ENCODE measurements at regions not wholly inside any gene's neighbourhood (a gene's known extent, or its start where the extent isn't known, plus 50 kb on each side); places are given as distances from the start of the nearest gene placed in this dataset.

DNA sequence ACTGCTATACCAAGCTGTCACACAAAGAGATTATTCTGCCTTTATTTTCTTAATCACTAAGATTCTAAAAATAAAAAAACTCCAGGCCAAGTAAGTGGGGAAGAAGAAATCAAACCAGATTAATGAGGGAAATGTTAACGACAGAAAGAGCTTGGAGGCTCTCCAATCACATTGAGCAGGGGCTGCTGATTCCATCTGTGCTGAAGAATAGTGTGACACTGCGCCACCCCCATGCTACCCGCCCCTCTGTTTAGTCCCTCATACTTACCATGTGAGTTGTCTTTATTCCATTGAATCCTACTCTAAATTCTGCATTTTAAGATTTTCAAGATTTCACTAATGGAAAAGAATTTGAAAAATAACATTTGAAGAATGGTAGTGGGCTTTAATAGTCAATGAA, 998.0 kb upstream of the CDH2 start:
- POLR2A ChIA-PET (ENCODE audit: partially characterized antibody): no interaction called here
- Histone ChIP-seq H3K14ac (ENCODE audit: insufficient read length) (no peak overlapping the region), H3K79me1 (ENCODE audit: low read depth, low read length) (no peaks in the 10 kb centered on the region), H3K27me3 (replicated peaks in 1 of 4; ENCODE audit: control insufficient read depth in 3 of 4, extremely low read depth in 1 of 4, insufficient read depth in 3 of 4, low read length in 3 of 4) (no peaks in the 10 kb centered on the region), H2BK5ac (ENCODE audit: low read depth, low read length) (no peak overlapping the region), H3K79me2 (ENCODE audit: control insufficient read depth in 1 of 2, insufficient read depth in 2 of 2, low read length in 2 of 2) (no peaks in the 10 kb centered on the region), H3K4me2 (ENCODE audit: insufficient read depth in 1 of 2, low read depth in 2 of 2, low read length in 2 of 2) (no peak overlapping the region), H2AFZ (ENCODE audit: low read length) (no peak overlapping the region), H3K4me3 (ENCODE audit: extremely low read depth in 1 of 4, insufficient read depth in 2 of 4, low read depth in 3 of 4, low read length in 4 of 4) (no peak overlapping the region), H3K4me1 (replicated peaks in 1 of 4; ENCODE audit: control insufficient read depth in 3 of 4, insufficient read depth in 4 of 4, low read length in 3 of 4) (no peaks in the 10 kb centered on the region), H3K36me3 (ENCODE audit: control insufficient read depth in 2 of 4, insufficient read depth in 4 of 4, low read length in 3 of 4) (no peaks in the 10 kb centered on the region), H3K27ac (ENCODE audit: low read depth, low read length) (no peak overlapping the region), H4K91ac (replicated peaks; ENCODE audit: insufficient read length, low read length) (no peak overlapping the region), H4K20me1 (replicated peaks in 1 of 2; ENCODE audit: control insufficient read depth in 1 of 2, insufficient read depth in 2 of 2, low read length in 2 of 2) (no peaks in the 10 kb centered on the region), H3K4ac (replicated peaks; ENCODE audit: insufficient read length, low read depth, low read length) (no peak overlapping the region), H2BK120ac (replicated peaks; ENCODE audit: low read depth, low read length) (no peak overlapping the region), H3K18ac (ENCODE audit: extremely low read depth, low read length) (no peak overlapping the region), H2BK20ac (ENCODE audit: low read length) (no peak overlapping the region), H2BK12ac (ENCODE audit: low read depth, low read length) (no peak overlapping the region), H3K23ac (ENCODE audit: insufficient read length) (no peak overlapping the region), H4K8ac (ENCODE audit: extremely low read depth, insufficient read depth, low read length) (no peak overlapping the region; the same call in 1 of the 2 replicates), H3K56ac (replicated peaks; ENCODE audit: insufficient read length, low read depth, low read length) (no peak overlapping the region), H3K23me2 (ENCODE audit: low read depth, low read length) (no peaks in the 10 kb centered on the region), H3K9me3 (ENCODE audit: insufficient read depth in 2 of 2, low read depth in 1 of 2, low read length in 1 of 2) (no peaks in the 10 kb centered on the region), H3K9ac (replicated peaks in 1 of 4; ENCODE audit: extremely low read depth in 1 of 4, low read depth in 3 of 4, low read length in 3 of 4) (no peak overlapping the region), H2BK15ac (ENCODE audit: low read length) (no peak overlapping the region), H4K5ac (ENCODE audit: insufficient read length, low read depth, low read length) (no peak overlapping the region), H2AK5ac (ENCODE audit: low read depth, low read length) (no peak overlapping the region)
- CTCF ChIA-PET (ENCODE audit: partially characterized antibody): interaction anchor here (0.6 kb wide), 1 partner anchor 1769 kb away, joined by 3 read pairs; no protein-coding TSS in a partner anchor
- DNase-seq (ENCODE audit: low read depth in 1 of 2, low spot score in 2 of 2) (no peak), FAIRE-seq (no peak)
- 83% methylated on average over 3 of the region's 3 CpGs; no CpG with 5 or more reads in 1 of the 2 experiments for WGBS, 2 experiments (ENCODE audit: extremely low coverage in 1 of 2, insufficient coverage in 1 of 2, insufficient read length in 1 of 2, insufficient replicate concordance in 2 of 2, low coverage in 1 of 2, low lambda C conversion rate in 2 of 2, missing lambda C conversion rate in 1 of 2)
- TF ChIP-seq EZH2 (IDR thresholded peaks at IDR 0.05; ENCODE audit: low read depth, low read length, severe bottlenecking): no peak
- no peak for TF ChIP-seq SP4 (IDR thresholded peaks at IDR 0.05; ENCODE audit: low read length)
- TF ChIP-seq BRCA1 (IDR thresholded peaks at IDR 0.05; ENCODE audit: low read depth, low read length): no peak
- TF ChIP-seq GABPA (IDR thresholded peaks at IDR 0.05; ENCODE audit: borderline replicate concordance, insufficient read depth, low read length): no peak
- TF ChIP-seq CTBP2 (IDR thresholded peaks at IDR 0.05; ENCODE audit: borderline replicate concordance, insufficient read depth, insufficient read length, low read length): no peak
- no peak for TF ChIP-seq ASH2L (IDR thresholded peaks at IDR 0.05; ENCODE audit: low read length)
- TF ChIP-seq KDM4A (IDR thresholded peaks at IDR 0.05; ENCODE audit: low read depth, low read length, severe bottlenecking): no peak
- TF ChIP-seq SUZ12 (IDR thresholded peaks at IDR 0.05; ENCODE audit: low read length): no peak
